Trophoblast cell (in vitro differentiated cells and primary cell): ENCODE measurements at regions not wholly inside any gene's neighbourhood (a gene's known extent, or its start where the extent isn't known, plus 50 kb on each side); places are given as distances from the start of the nearest gene placed in this dataset.

Experiments used
- DNase-seq, 2 donors: peaks; one replicate each; pipeline ENCODE4 v3.0.0-alpha.2; 2016
- H2AFZ ChIP-seq: 2 replicates; pipeline ENCODE4 v1.6.1; 2013; ENCODE audit warnings: low read length, moderate library complexity, mild to moderate bottlenecking; ENCODE audit not compliant: insufficient read depth, poor library complexity
- H2AK5ac ChIP-seq: 2 replicates; pipeline ENCODE4 v1.6.1; 2013; ENCODE audit warnings: mild to moderate bottlenecking, low read length
- H2BK120ac ChIP-seq: 2 replicates; pipeline ENCODE4 v1.6.1; 2013; ENCODE audit warnings: low read length, mild to moderate bottlenecking, moderate library complexity; ENCODE audit not compliant: insufficient read depth, poor library complexity
- H2BK12ac ChIP-seq: 2 replicates; pipeline ENCODE4 v1.6.1; 2013; ENCODE audit warnings: mild to moderate bottlenecking, low read length, moderate library complexity
- H2BK5ac ChIP-seq: 2 replicates; pipeline ENCODE4 v1.6.1; 2013; ENCODE audit warnings: low read length, low read depth, moderate library complexity, mild to moderate bottlenecking; ENCODE audit not compliant: poor library complexity
- H3K14ac ChIP-seq: 2 replicates; pipeline ENCODE4 v1.6.1; 2013; ENCODE audit warnings: mild to moderate bottlenecking, low read length
- H3K18ac ChIP-seq: 2 replicates; pipeline ENCODE4 v1.6.1; 2013; ENCODE audit warnings: mild to moderate bottlenecking, low read length
- H3K23ac ChIP-seq: 2 replicates; pipeline ENCODE4 v1.6.1; 2013; ENCODE audit warnings: low read length
- H3K27ac ChIP-seq: 2 replicates; pipeline ENCODE4 v1.5.1; 2013; ENCODE audit warnings: low read depth, mild to moderate bottlenecking, inconsistent platforms, low read length, moderate library complexity
- H3K27me3 ChIP-seq: 2 replicates; pipeline ENCODE4 v1.6.1; 2013; ENCODE audit warnings: inconsistent platforms, mild to moderate bottlenecking, low read length, moderate library complexity; ENCODE audit not compliant: insufficient read depth
- H3K36me3 ChIP-seq, 2 experiments: 1 replicate in 1 of 2; 2 replicates in 1 of 2; pipeline ENCODE4 v1.6.1; 2013; ENCODE audit warnings: low read length in 2 of 2, mild to moderate bottlenecking in 2 of 2, moderate library complexity in 1 of 2; ENCODE audit not compliant: insufficient read depth in 2 of 2, control insufficient read depth in 1 of 2
- H3K4ac ChIP-seq: 2 replicates; pipeline ENCODE4 v1.6.1; 2013; ENCODE audit warnings: low read depth, mild to moderate bottlenecking, low read length, moderate library complexity
- H3K4me1 ChIP-seq, 2 experiments: 1 replicate in 1 of 2; 2 replicates in 1 of 2; pipeline ENCODE4 v1.6.1; 2013; ENCODE audit warnings: low read length in 2 of 2, mild to moderate bottlenecking in 2 of 2, moderate library complexity in 1 of 2; ENCODE audit not compliant: insufficient read depth in 2 of 2, control insufficient read depth in 1 of 2
- H3K4me2 ChIP-seq: 2 replicates; pipeline ENCODE4 v1.6.1; 2013; ENCODE audit warnings: inconsistent platforms, mild to moderate bottlenecking, low read length, moderate library complexity
- H3K4me3 ChIP-seq: 2 replicates; pipeline ENCODE4 v1.5.1; 2013; ENCODE audit warnings: mild to moderate bottlenecking, low read depth, low read length, inconsistent platforms
- H3K79me1 ChIP-seq: one replicate; pipeline ENCODE4 v1.6.1; 2013; ENCODE audit warnings: low read length
- H3K79me2 ChIP-seq: 2 replicates; pipeline ENCODE4 v1.6.1; 2013; ENCODE audit warnings: low read length, mild to moderate bottlenecking; ENCODE audit not compliant: control insufficient read depth, insufficient read depth, poor library complexity
- H3K9ac ChIP-seq: 2 replicates; pipeline ENCODE4 v1.6.1; 2013; ENCODE audit warnings: mild to moderate bottlenecking, low read length
- H3K9me3 ChIP-seq: 2 replicates; pipeline ENCODE4 v1.6.1; 2013; ENCODE audit warnings: low read depth, mild to moderate bottlenecking, control low read depth, inconsistent platforms, low read length; ENCODE audit not compliant: insufficient read depth
- H4K12ac ChIP-seq: 2 replicates; pipeline ENCODE4 v1.6.1; 2013; ENCODE audit warnings: low read depth, mild to moderate bottlenecking, low read length, moderate library complexity
- H4K8ac ChIP-seq: 2 replicates; pipeline ENCODE4 v1.6.1; 2013; ENCODE audit warnings: low read depth, mild to moderate bottlenecking, low read length, moderate library complexity
- H4K91ac ChIP-seq: one replicate; pipeline ENCODE4 v1.6.1; 2013; ENCODE audit warnings: low read depth, mild to moderate bottlenecking, low read length, moderate library complexity
- WGBS: extraction: QIAGEN DNeasy Blood & Tissue Kit; methylation state at CpG from one replicate; pipeline ENCODE4 v1.1.7; 2013; ENCODE audit warnings: missing lambda C conversion rate; ENCODE audit not compliant: insufficient read length, insufficient coverage; ENCODE audit errors: extremely low coverage; 5-methylcytosine and 5-hydroxymethylcytosine counted together

- no peak overlapping the region for H3K4me2 ChIP-seq
- no peak for DNase-seq
- no peak overlapping the region for H2BK120ac ChIP-seq
- no peak overlapping the region for H3K27ac ChIP-seq
- H3K4me3 ChIP-seq, result no peak overlapping the region
- H3K79me1 ChIP-seq, result peaks cover 4% of the 10 kb centered on the region
- no peak overlapping the region for H2AK5ac ChIP-seq
- no peak overlapping the region for H4K8ac ChIP-seq
- no peak overlapping the region for H3K4ac ChIP-seq
- H3K9me3 ChIP-seq, result no peaks in the 10 kb centered on the region
- no peaks in the 10 kb centered on the region for H3K27me3 ChIP-seq
- no peaks in the 10 kb centered on the region for H3K36me3 ChIP-seq
- H3K79me2 ChIP-seq, result no peaks in the 10 kb centered on the region
- no peak overlapping the region for H2BK5ac ChIP-seq
- H3K4me1 ChIP-seq, result peaks cover 8 to 28% of the 10 kb centered on the region in 2 experiments
- H4K12ac ChIP-seq, result no peak overlapping the region
- no peak overlapping the region for H2AFZ ChIP-seq
- no CpG with 5 or more reads among the region's 1 CpG for WGBS
- no peak overlapping the region for H2BK12ac ChIP-seq
- no peak overlapping the region for H3K18ac ChIP-seq
- H4K91ac ChIP-seq, result no peak overlapping the region
- no peak overlapping the region for H3K14ac ChIP-seq
- H3K9ac ChIP-seq, result no peak overlapping the region
- no peak overlapping the region for H3K23ac ChIP-seq
Measured at GRCh38 chr10:78775891-78776290, 292.9 kb upstream of the ZMIZ1 start.

GRCh38 chr10:78776756-78777155, 292.0 kb upstream of the ZMIZ1 start:
- H3K79me1 ChIP-seq, result peaks cover 4% of the 10 kb centered on the region
- H4K91ac ChIP-seq, result no peak overlapping the region
- H3K14ac ChIP-seq, result no peak overlapping the region
- no peaks in the 10 kb centered on the region for H3K9me3 ChIP-seq
- no peak overlapping the region for H2BK120ac ChIP-seq
- no peak overlapping the region for H3K23ac ChIP-seq
- WGBS, result no CpG with 5 or more reads among the region's 6 CpGs
- H3K4me3 ChIP-seq, result no peak overlapping the region
- H3K4me1 ChIP-seq, result peaks cover 8 to 28% of the 10 kb centered on the region in 2 experiments
- H3K27me3 ChIP-seq, result no peaks in the 10 kb centered on the region
- H4K8ac ChIP-seq, result no peak overlapping the region
- H2BK12ac ChIP-seq, result no peak overlapping the region
- no peak overlapping the region for H2BK5ac ChIP-seq
- no peak for DNase-seq
- no peak overlapping the region for H4K12ac ChIP-seq
- H2AK5ac ChIP-seq, result no peak overlapping the region
- H3K4ac ChIP-seq, result no peak overlapping the region
- H3K18ac ChIP-seq, result no peak overlapping the region
- H3K27ac ChIP-seq, result no peak overlapping the region
- no peak overlapping the region for H3K4me2 ChIP-seq
- H3K36me3 ChIP-seq, result no peaks in the 10 kb centered on the region
- no peaks in the 10 kb centered on the region for H3K79me2 ChIP-seq
- no peak overlapping the region for H3K9ac ChIP-seq
- H2AFZ ChIP-seq, result no peak overlapping the region

- Histone ChIP-seq H3K79me1 (no peaks in the 10 kb centered on the region), H2AFZ (no peak overlapping the region), H4K8ac (peak overlapping the region; percentile 0), H3K23ac (no peak overlapping the region), H3K4me1 (peaks cover 8 to 26% of the 10 kb centered on the region in 2 experiments), H3K9me3 (peaks cover 3% of the 10 kb centered on the region), H2BK5ac (no peak overlapping the region), H2BK12ac (no peak overlapping the region), H3K4me2 (no peak overlapping the region), H3K18ac (no peak overlapping the region), H3K27ac (no peak overlapping the region), H3K14ac (no peak overlapping the region), H2AK5ac (no peak overlapping the region), H3K9ac (no peak overlapping the region), H3K36me3 (no peaks in the 10 kb centered on the region), H3K79me2 (no peaks in the 10 kb centered on the region), H2BK120ac (no peak overlapping the region), H4K12ac (no peak overlapping the region), H3K27me3 (no peaks in the 10 kb centered on the region), H4K91ac (peak overlapping the region; percentile 7), H3K4ac (no peak overlapping the region), H3K4me3 (no peak overlapping the region)
- no CpG with 5 or more reads among the region's 5 CpGs for WGBS
- DNase-seq, result no peak
Measured at GRCh38 chr10:78777466-78777865, 291.3 kb upstream of the ZMIZ1 start.

GRCh38 chr10:78777867-78778266, 290.9 kb upstream of the ZMIZ1 start:
- H2AFZ ChIP-seq, result no peak overlapping the region
- H3K4me3 ChIP-seq, result no peak overlapping the region
- no CpG with 5 or more reads among the region's 5 CpGs for WGBS

More at GRCh38 chr10:78777867-78778266, 290.9 kb upstream of the ZMIZ1 start:
- Histone ChIP-seq H3K79me2 (no peaks in the 10 kb centered on the region), H4K91ac (no peak overlapping the region), H4K12ac (no peak overlapping the region), H2AK5ac (no peak overlapping the region), H2BK5ac (no peak overlapping the region), H2BK120ac (no peak overlapping the region), H3K14ac (peak overlapping the region; percentile 13), H3K79me1 (no peaks in the 10 kb centered on the region), H3K23ac (no peak overlapping the region), H2BK12ac (peak overlapping the region; percentile 14), H3K4me1 (peaks cover 8 to 26% of the 10 kb centered on the region in 2 experiments), H3K36me3 (no peaks in the 10 kb centered on the region), H3K27ac (no peak overlapping the region), H3K9me3 (peaks cover 4% of the 10 kb centered on the region), H3K27me3 (no peaks in the 10 kb centered on the region), H3K4ac (no peak overlapping the region), H4K8ac (no peak overlapping the region), H3K9ac (no peak overlapping the region), H3K18ac (no peak overlapping the region), H3K4me2 (no peak overlapping the region)
- DNase-seq, result no peak
